CD14-positive monocyte (primary cell): ENCODE measurements at regions not wholly inside any gene's neighbourhood (a gene's known extent, or its start where the extent isn't known, plus 50 kb on each side); places are given as distances from the start of the nearest gene placed in this dataset.
A peak's percentile ranks its signal among the peaks of the same experiment; 100 is the strongest.

Source experiments
- DNase-seq, 3 donors: peaks; one replicate each; pipeline ENCODE4 v3.0.0-alpha.2; 2011 to 2022
- H2AFZ ChIP-seq: 2 replicates; pipeline ENCODE4 v1.6.0; 2012; ENCODE audit warnings: mild to moderate bottlenecking, low read depth, low read length, inconsistent platforms; ENCODE audit not compliant: insufficient read depth, poor library complexity, severe bottlenecking
- H3K27ac ChIP-seq, 2 donors: 1 replicate in 1 of 2; 2 replicates in 1 of 2; pipeline ENCODE4 v1.5.1; 2012 to 2013; ENCODE audit warnings: low read length in 2 of 2, control low read depth in 1 of 2, inconsistent platforms in 1 of 2, low read depth in 1 of 2, mild to moderate bottlenecking in 1 of 2
- H3K27me3 ChIP-seq, 2 donors: one replicate each; pipeline versions ENCODE4 v1.6.0 to v1.6.1; 2011 to 2013; ENCODE audit warnings: low read length in 2 of 2; ENCODE audit not compliant: control insufficient read depth in 2 of 2, insufficient read depth in 2 of 2
- H3K36me3 ChIP-seq, 2 donors: replicated peaks in 1 of 2; 1 replicate in 1 of 2; 2 replicates in 1 of 2; pipeline versions ENCODE4 v1.5.1 to v1.6.1; 2012 to 2013; ENCODE audit warnings: low read length in 2 of 2, control low read depth in 1 of 2, inconsistent platforms in 1 of 2, mild to moderate bottlenecking in 1 of 2; ENCODE audit not compliant: insufficient read depth in 2 of 2, control insufficient read depth in 1 of 2
- H3K4me1 ChIP-seq, 2 donors: 1 replicate in 1 of 2; 2 replicates in 1 of 2; pipeline versions ENCODE4 v1.5.1 to v1.6.1; 2012 to 2013; ENCODE audit warnings: low read length in 2 of 2, control low read depth in 1 of 2, inconsistent platforms in 1 of 2, mild to moderate bottlenecking in 1 of 2, moderate library complexity in 1 of 2; ENCODE audit not compliant: insufficient read depth in 2 of 2, control insufficient read depth in 1 of 2
- H3K4me2 ChIP-seq: replicated peaks from 2 replicates; pipeline ENCODE3; 2012; ENCODE audit warnings: low read length, moderate library complexity, mild to moderate bottlenecking; ENCODE audit not compliant: poor library complexity, severe bottlenecking; ENCODE audit errors: extremely low read depth
- H3K4me3 ChIP-seq, 3 experiments: fragments of 200-600 bp in 1 of 3; sonication (generic) in 1 of 3; replicated peaks in 1 of 3; 1 replicate in 2 of 3; 2 replicates in 1 of 3; pipeline ENCODE4 v1.5.1; 2011 to 2013; ENCODE audit warnings: low read length in 3 of 3, mild to moderate bottlenecking in 3 of 3, control low read depth in 2 of 3, low read depth in 2 of 3, inconsistent platforms in 1 of 3, moderate library complexity in 1 of 3
- H3K79me2 ChIP-seq: 2 replicates; pipeline ENCODE4 v1.6.0; 2012; ENCODE audit warnings: mild to moderate bottlenecking, control low read depth, inconsistent platforms, low read length, moderate library complexity; ENCODE audit not compliant: insufficient read depth
- H3K9ac ChIP-seq: 2 replicates; pipeline ENCODE4 v1.6.0; 2017; ENCODE audit warnings: low read length, mild to moderate bottlenecking; ENCODE audit not compliant: insufficient read depth, poor library complexity, severe bottlenecking
- H3K9me3 ChIP-seq, 2 donors: replicated peaks in 1 of 2; 1 replicate in 1 of 2; 2 replicates in 1 of 2; pipeline versions ENCODE4 v1.5.1 to v1.6.1; 2012 to 2013; ENCODE audit warnings: low read length in 2 of 2, control low read depth in 1 of 2; ENCODE audit not compliant: control insufficient read depth in 1 of 2, insufficient read depth in 1 of 2
- H4K20me1 ChIP-seq: 2 replicates; pipeline ENCODE4 v1.6.0; 2012; ENCODE audit warnings: mild to moderate bottlenecking, low read length, control low read depth, moderate library complexity; ENCODE audit not compliant: insufficient read depth
- H3K27ac Mint-ChIP-seq, 7 donors: one replicate each; pipeline ENCODE4 v1.8.0; 2020; ENCODE audit warnings: mild to moderate bottlenecking in 7 of 7, mixed read lengths in 7 of 7, moderate library complexity in 6 of 7, inconsistent platforms in 2 of 7
- H3K27me3 Mint-ChIP-seq, 3 donors: one replicate each; pipeline ENCODE4 v1.8.0; 2021 to 2022; ENCODE audit warnings: low read depth in 3 of 3, mild to moderate bottlenecking in 3 of 3, mixed read lengths in 3 of 3, moderate library complexity in 3 of 3, inconsistent platforms in 1 of 3
- H3K36me3 Mint-ChIP-seq, 2 donors: one replicate each; pipeline ENCODE4 v1.8.0; 2020; ENCODE audit warnings: mixed read lengths in 2 of 2, inconsistent platforms in 1 of 2, mild to moderate bottlenecking in 1 of 2
- H3K4me1 Mint-ChIP-seq: one replicate; pipeline ENCODE4 v1.8.0; 2020; ENCODE audit warnings: mild to moderate bottlenecking, mixed read lengths
- H3K4me3 Mint-ChIP-seq, 2 donors: one replicate each; pipeline ENCODE4 v1.8.0; 2020; ENCODE audit warnings: mild to moderate bottlenecking in 2 of 2, mixed read lengths in 2 of 2, moderate library complexity in 1 of 2
- H3K9me3 Mint-ChIP-seq, 7 donors: one replicate each; pipeline ENCODE4 v1.8.0; 2020 to 2022; ENCODE audit warnings: mixed read lengths in 7 of 7, mild to moderate bottlenecking in 6 of 7, moderate library complexity in 6 of 7, inconsistent platforms in 2 of 7
- WGBS: methylation state at CpG from one replicate; pipeline ENCODE4 v1.1.5; 2013; ENCODE audit warnings: missing lambda C conversion rate; ENCODE audit not compliant: insufficient coverage; 5-methylcytosine and 5-hydroxymethylcytosine counted together
- intact Hi-C, 2 donors: fragments of 100-400 bp; cut with micrococcal nuclease; formaldehyde crosslinking; loops; one replicate each; pipeline versions ENCODE4 v1.15.0 to v1.15.1; 2023
- TF ChIP-seq, protein P1 (sequence below): fragments of 200-600 bp; IDR thresholded peaks from one replicate; pipeline ENCODE4 v1.8.0; 2022; ENCODE audit warnings: antibody characterized with exemption, mild to moderate bottlenecking

DNA sequence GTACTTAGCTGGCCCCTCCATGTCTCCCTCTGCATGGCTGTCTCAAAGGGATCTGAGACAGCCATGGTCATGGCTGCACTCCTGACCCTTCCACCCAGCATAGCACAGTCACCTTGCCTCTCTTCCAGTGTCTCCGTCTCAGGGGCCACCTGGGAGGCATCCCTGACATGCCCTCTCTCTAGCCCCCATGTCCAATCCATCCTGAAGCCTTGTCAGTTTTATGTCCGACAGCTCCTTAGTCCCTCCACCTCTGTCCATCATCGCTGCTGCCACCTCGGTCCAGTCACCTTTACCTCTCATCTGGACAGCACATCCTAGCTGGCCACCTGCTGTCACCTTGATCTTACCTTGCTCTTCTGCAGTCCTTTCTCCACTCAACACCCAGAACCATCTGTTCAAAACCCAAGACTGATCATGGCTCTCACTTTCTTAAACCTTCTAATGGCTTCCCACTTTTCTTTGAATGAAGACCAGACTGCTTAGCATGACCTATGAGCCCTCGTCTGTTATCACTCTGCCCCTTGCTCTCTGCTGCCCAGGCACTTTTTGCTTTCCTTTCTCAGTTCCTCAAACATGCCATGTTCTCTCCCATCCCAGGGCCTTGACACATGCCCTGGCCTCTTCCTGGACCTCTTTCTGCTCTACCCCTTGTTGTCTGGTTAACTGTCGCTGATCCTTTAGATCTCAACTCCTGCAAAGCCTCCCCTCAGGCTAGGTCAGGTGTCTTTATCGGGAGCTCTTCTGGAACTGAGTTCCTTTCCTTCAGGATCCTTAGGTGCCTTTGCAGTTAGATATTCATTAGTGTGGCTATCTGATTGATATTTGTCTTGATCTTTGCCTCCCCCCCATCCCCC is 181.8 kb upstream of the PITX1 start:
- Histone ChIP-seq H4K20me1 (no peaks in the 10 kb centered on the region), H3K79me2 (no peaks in the 10 kb centered on the region), H3K36me3 (no peaks in the 10 kb centered on the region), H3K27ac (no peak overlapping the region), H2AFZ (no peak overlapping the region), H3K9ac (no peak overlapping the region), H3K9me3 (no peaks in the 10 kb centered on the region), H3K4me3 (peak overlapping the region in 1 of 3 experiments; percentile 1), H3K4me1 (peaks cover 36 to 43% of the 10 kb centered on the region in 2 donors), H3K27me3 (no peaks in the 10 kb centered on the region), H3K4me2 (no peak overlapping the region)
- Mint-ChIP-seq H3K4me1 (peaks cover 39% of the 10 kb centered on the region), H3K4me3 (peak overlapping the region in 1 of 2 donors; percentile 32), H3K36me3 (no peaks in the 10 kb centered on the region), H3K27ac (peak overlapping the region; percentile 12 to 86 (median 58)), H3K27me3 (peaks cover 0 to 7% (median 1%) of the 10 kb centered on the region in 3 donors), H3K9me3 (no peaks in the 10 kb centered on the region)
- TF ChIP-seq, protein P1, sequence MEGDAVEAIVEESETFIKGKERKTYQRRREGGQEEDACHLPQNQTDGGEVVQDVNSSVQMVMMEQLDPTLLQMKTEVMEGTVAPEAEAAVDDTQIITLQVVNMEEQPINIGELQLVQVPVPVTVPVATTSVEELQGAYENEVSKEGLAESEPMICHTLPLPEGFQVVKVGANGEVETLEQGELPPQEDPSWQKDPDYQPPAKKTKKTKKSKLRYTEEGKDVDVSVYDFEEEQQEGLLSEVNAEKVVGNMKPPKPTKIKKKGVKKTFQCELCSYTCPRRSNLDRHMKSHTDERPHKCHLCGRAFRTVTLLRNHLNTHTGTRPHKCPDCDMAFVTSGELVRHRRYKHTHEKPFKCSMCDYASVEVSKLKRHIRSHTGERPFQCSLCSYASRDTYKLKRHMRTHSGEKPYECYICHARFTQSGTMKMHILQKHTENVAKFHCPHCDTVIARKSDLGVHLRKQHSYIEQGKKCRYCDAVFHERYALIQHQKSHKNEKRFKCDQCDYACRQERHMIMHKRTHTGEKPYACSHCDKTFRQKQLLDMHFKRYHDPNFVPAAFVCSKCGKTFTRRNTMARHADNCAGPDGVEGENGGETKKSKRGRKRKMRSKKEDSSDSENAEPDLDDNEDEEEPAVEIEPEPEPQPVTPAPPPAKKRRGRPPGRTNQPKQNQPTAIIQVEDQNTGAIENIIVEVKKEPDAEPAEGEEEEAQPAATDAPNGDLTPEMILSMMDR = no peak
- 65% methylated on average over 6 of the region's 7 CpGs for WGBS
- DNase-seq = no peak
- intact Hi-C loops = no loop called here

- no peak overlapping the region for H3K4me3 ChIP-seq
- 33% methylated on average over 4 of the region's 7 CpGs for WGBS
- H3K27me3 Mint-ChIP-seq = peaks cover 1 to 7% (median 1%) of the 10 kb centered on the region in 3 donors
- peak overlapping the region in 1 of 2 donors; percentile 40 for H3K4me3 Mint-ChIP-seq
- H3K27me3 ChIP-seq = no peaks in the 10 kb centered on the region
- H3K27ac Mint-ChIP-seq = peak overlapping the region; percentile 57 to 86 (median 74)
- H3K36me3 ChIP-seq = no peaks in the 10 kb centered on the region
- H3K36me3 Mint-ChIP-seq = no peaks in the 10 kb centered on the region
- H3K4me1 Mint-ChIP-seq = peaks cover 38% of the 10 kb centered on the region
- H4K20me1 ChIP-seq = no peaks in the 10 kb centered on the region
- H3K79me2 ChIP-seq = no peaks in the 10 kb centered on the region
- peak; percentile 71 to 93 (median 89) for DNase-seq
- H3K9me3 ChIP-seq = no peaks in the 10 kb centered on the region
- H3K4me1 ChIP-seq = peaks cover 36 to 44% of the 10 kb centered on the region in 2 donors
- peak overlapping the region in 1 of 2 donors; percentile 15 for H3K27ac ChIP-seq
- H2AFZ ChIP-seq = no peak overlapping the region
- TF ChIP-seq, protein P1 = no peak
- H3K4me2 ChIP-seq = peak overlapping the region; percentile 21
- H3K9me3 Mint-ChIP-seq = no peaks in the 10 kb centered on the region
- intact Hi-C loops = no loop called here
- no peak overlapping the region for H3K9ac ChIP-seq
Measured at GRCh38 chr5:135214897-135215616, 181.0 kb upstream of the PITX1 start.
